C4-2B (cell line): ENCODE measurements at regions not wholly inside any gene's neighbourhood (a gene's known extent, or its start where the extent isn't known, plus 50 kb on each side); places are given as distances from the start of the nearest gene placed in this dataset.

Source experiments
- H3K27ac ChIP-seq: fragments of 450-650 bp; 2 replicates; pipeline ENCODE4 v1.5.1; 2017
- ZFX ChIP-seq: fragments of 450-650 bp; IDR thresholded peaks from 2 replicates; pipeline ENCODE4 v1.6.1; 2017
- TF ChIP-seq, protein P1 (sequence below): fragments of 450-650 bp; conservative IDR thresholded peaks from 2 replicates; pipeline ENCODE4 v1.5.1; 2017; ENCODE audit warnings: mild to moderate bottlenecking

DNA sequence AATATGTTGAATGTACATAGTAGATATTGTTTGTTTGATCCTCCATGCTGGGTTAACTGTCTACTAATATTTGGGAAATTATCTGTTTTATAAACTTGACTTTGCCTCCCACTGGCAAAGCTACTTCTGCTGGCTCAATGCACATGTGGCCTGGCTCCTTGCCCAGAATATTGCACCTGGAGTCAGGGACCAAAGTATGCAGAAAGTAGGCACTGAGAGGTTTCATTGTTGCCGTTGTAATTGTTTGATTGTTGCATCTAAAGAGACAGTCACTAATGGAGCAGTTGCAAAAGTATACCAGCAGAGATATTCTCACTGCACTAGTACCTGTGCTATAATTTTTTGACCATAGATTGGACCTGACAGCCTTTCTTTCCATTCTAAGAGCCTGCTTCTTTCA lies 137.8 kb upstream of the CNTNAP2 start:
- TF ChIP-seq, protein P1, sequence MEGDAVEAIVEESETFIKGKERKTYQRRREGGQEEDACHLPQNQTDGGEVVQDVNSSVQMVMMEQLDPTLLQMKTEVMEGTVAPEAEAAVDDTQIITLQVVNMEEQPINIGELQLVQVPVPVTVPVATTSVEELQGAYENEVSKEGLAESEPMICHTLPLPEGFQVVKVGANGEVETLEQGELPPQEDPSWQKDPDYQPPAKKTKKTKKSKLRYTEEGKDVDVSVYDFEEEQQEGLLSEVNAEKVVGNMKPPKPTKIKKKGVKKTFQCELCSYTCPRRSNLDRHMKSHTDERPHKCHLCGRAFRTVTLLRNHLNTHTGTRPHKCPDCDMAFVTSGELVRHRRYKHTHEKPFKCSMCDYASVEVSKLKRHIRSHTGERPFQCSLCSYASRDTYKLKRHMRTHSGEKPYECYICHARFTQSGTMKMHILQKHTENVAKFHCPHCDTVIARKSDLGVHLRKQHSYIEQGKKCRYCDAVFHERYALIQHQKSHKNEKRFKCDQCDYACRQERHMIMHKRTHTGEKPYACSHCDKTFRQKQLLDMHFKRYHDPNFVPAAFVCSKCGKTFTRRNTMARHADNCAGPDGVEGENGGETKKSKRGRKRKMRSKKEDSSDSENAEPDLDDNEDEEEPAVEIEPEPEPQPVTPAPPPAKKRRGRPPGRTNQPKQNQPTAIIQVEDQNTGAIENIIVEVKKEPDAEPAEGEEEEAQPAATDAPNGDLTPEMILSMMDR, result no peak
- no peak for TF ChIP-seq ZFX
- no peak overlapping the region for H3K27ac ChIP-seq

GRCh38 chr7:145959981-145960380 lies 156.6 kb upstream of the CNTNAP2 start:
- no peak overlapping the region for H3K27ac ChIP-seq
- TF ChIP-seq, protein P1, result no peak
- no peak for TF ChIP-seq ZFX

GRCh38 chr7:145957160-145957890 lies 159.3 kb upstream of the CNTNAP2 start:
- no peak overlapping the region for H3K27ac ChIP-seq
- no peak for TF ChIP-seq ZFX
- TF ChIP-seq, protein P1, result no peak

- TF ChIP-seq ZFX, result no peak
- TF ChIP-seq, protein P1, result no peak
- H3K27ac ChIP-seq, result no peak overlapping the region
Observed at GRCh38 chr7:145951566-145951965, 165.0 kb upstream of the CNTNAP2 start.

DNA sequence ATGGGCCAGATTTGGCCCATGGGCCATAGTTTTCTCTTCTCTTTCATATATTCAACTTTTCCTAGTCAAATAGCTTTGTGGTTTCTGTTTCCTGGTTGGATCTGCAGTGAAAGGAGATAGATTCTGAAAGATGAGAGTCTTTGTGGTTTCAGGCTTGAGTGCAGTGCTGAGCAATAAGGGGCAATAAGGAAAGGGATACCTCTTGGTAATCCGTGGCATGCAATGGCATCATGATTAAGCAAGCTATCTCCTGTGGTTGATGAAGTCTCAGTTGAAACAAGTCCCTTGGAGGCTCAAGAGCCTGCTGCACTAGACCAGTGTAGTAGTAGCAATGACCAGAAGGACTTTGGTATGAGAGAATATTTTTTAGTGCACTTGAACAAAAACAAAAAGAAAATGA lies 187.7 kb upstream of the CNTNAP2 start:
- no peak overlapping the region for H3K27ac ChIP-seq
- TF ChIP-seq, protein P1, result no peak
- no peak for TF ChIP-seq ZFX

GRCh38 chr7:145919712-145920111 lies 196.9 kb upstream of the CNTNAP2 start:
- TF ChIP-seq ZFX, result no peak
- TF ChIP-seq, protein P1, result no peak

GRCh38 chr7:145916776-145917175 lies 199.8 kb upstream of the CNTNAP2 start:
- no peak for TF ChIP-seq ZFX
- TF ChIP-seq, protein P1, result no peak
- no peak overlapping the region for H3K27ac ChIP-seq

More at GRCh38 chr7:145919712-145920111, 196.9 kb upstream of the CNTNAP2 start:
- H3K27ac ChIP-seq, result no peak overlapping the region
